ENCODE measurements at regions not wholly inside any gene's neighbourhood (a gene's known extent, or its start where the extent isn't known, plus 50 kb on each side); places are given as distances from the start of the nearest gene placed in this dataset.

- Histone ChIP-seq H3K36me3 (ENCODE audit: insufficient read depth) (no peaks in the 10 kb centered on the region), H3K27ac (no peak overlapping the region), H3K4me1 (ENCODE audit: low read depth, poor library complexity, severe bottlenecking) (no peaks in the 10 kb centered on the region), H3K4me2 (no peak overlapping the region), H2AFZ (ENCODE audit: low read depth) (no peak overlapping the region), H4K20me1 (ENCODE audit: insufficient read depth) (no peaks in the 10 kb centered on the region), H3K79me2 (ENCODE audit: insufficient read depth, low read depth) (no peaks in the 10 kb centered on the region), H3K4me3 (IDR thresholded peaks at IDR 0.05; ENCODE audit: insufficient read depth, low read depth, low read length) (no peak overlapping the region), H3K9ac (no peak overlapping the region), H3K27me3 (ENCODE audit: insufficient read depth, low read depth) (no peaks in the 10 kb centered on the region)
- no peak for TF ChIP-seq CTCF (conservative IDR thresholded peaks at IDR 0.05; ENCODE audit: low read depth, low read length)
Observed at GRCh38 chr7:68610701-68611100, 987.6 kb upstream of the AUTS2 start.

- no peak overlapping the region for H3K9ac ChIP-seq
- no peaks in the 10 kb centered on the region for H3K79me2 ChIP-seq (ENCODE audit: insufficient read depth, low read depth)
- H4K20me1 ChIP-seq (ENCODE audit: insufficient read depth): no peaks in the 10 kb centered on the region
- no peak overlapping the region for H3K4me2 ChIP-seq
- no peaks in the 10 kb centered on the region for H3K4me1 ChIP-seq (ENCODE audit: low read depth, poor library complexity, severe bottlenecking)
- H3K27ac ChIP-seq: no peak overlapping the region
- no peaks in the 10 kb centered on the region for H3K27me3 ChIP-seq (ENCODE audit: insufficient read depth, low read depth)
- H3K4me3 ChIP-seq (IDR thresholded peaks at IDR 0.05; ENCODE audit: insufficient read depth, low read depth, low read length): no peak overlapping the region
- no peak overlapping the region for H2AFZ ChIP-seq (ENCODE audit: low read depth)
- no peaks in the 10 kb centered on the region for H3K36me3 ChIP-seq (ENCODE audit: insufficient read depth)
- TF ChIP-seq CTCF (conservative IDR thresholded peaks at IDR 0.05; ENCODE audit: low read depth, low read length): no peak
Observed at GRCh38 chr7:68613405-68613804, 984.9 kb upstream of the AUTS2 start.

DNA sequence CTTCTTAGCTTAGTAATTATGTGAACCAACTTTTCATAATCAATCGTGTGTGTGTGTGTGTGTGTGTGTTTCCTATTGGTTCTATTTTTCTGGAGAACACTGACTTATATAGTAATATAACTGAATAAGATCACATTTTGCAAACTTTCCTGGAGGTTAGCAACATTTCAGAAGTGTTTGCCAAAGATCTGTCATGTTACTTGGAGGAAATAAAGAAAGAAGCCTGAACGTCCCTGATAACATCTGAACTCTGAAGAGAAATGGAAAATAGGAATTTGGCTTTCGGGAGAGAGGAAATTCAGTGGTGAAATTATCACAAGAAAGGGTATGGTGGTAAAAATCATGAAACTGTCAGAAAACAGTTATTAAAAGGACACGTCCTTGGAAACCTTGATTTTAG lies 984.4 kb upstream of the AUTS2 start:
- no peaks in the 10 kb centered on the region for H3K79me2 ChIP-seq (ENCODE audit: insufficient read depth, low read depth)
- H2AFZ ChIP-seq (ENCODE audit: low read depth): no peak overlapping the region
- no peak overlapping the region for H3K4me2 ChIP-seq
- H3K4me3 ChIP-seq (IDR thresholded peaks at IDR 0.05; ENCODE audit: insufficient read depth, low read depth, low read length): no peak overlapping the region
- H3K4me1 ChIP-seq (ENCODE audit: low read depth, poor library complexity, severe bottlenecking): no peaks in the 10 kb centered on the region
- H3K36me3 ChIP-seq (ENCODE audit: insufficient read depth): no peaks in the 10 kb centered on the region
- H3K9ac ChIP-seq: no peak overlapping the region
- no peaks in the 10 kb centered on the region for H3K27me3 ChIP-seq (ENCODE audit: insufficient read depth, low read depth)
- no peak overlapping the region for H3K27ac ChIP-seq
- no peak for TF ChIP-seq CTCF (conservative IDR thresholded peaks at IDR 0.05; ENCODE audit: low read depth, low read length)
- H4K20me1 ChIP-seq (ENCODE audit: insufficient read depth): no peaks in the 10 kb centered on the region

- H3K36me3 ChIP-seq (ENCODE audit: insufficient read depth): no peaks in the 10 kb centered on the region
- H4K20me1 ChIP-seq (ENCODE audit: insufficient read depth): no peaks in the 10 kb centered on the region
- H3K79me2 ChIP-seq (ENCODE audit: insufficient read depth, low read depth): no peaks in the 10 kb centered on the region
- no peak overlapping the region for H3K4me3 ChIP-seq (IDR thresholded peaks at IDR 0.05; ENCODE audit: insufficient read depth, low read depth, low read length)
- no peak overlapping the region for H3K27ac ChIP-seq
- no peak overlapping the region for H3K9ac ChIP-seq
- no peak overlapping the region for H2AFZ ChIP-seq (ENCODE audit: low read depth)
- no peaks in the 10 kb centered on the region for H3K4me1 ChIP-seq (ENCODE audit: low read depth, poor library complexity, severe bottlenecking)
- no peak overlapping the region for H3K4me2 ChIP-seq
- no peaks in the 10 kb centered on the region for H3K27me3 ChIP-seq (ENCODE audit: insufficient read depth, low read depth)
- no peak for TF ChIP-seq CTCF (conservative IDR thresholded peaks at IDR 0.05; ENCODE audit: low read depth, low read length)
Observed at GRCh38 chr7:68619526-68619925, 978.7 kb upstream of the AUTS2 start.

DNA sequence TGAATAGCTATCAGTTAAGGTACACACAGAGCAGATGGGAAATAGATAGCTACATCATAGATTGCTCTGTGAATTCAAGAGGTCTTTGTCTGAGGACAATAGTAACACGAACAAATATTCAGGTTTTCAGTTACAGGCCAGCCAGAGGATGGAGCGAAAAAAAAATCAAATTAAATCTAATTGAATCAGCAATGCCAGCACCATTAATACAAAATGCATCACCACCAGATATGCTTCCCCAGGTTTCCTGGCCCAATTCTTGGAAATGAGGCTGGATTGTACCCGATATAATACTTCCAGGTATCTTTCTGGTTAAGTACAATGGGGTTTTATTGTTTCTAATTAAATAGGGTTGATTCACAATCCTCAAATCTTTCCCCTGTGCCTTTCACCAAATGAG lies 975.8 kb upstream of the AUTS2 start:
- Histone ChIP-seq H3K4me1 (ENCODE audit: low read depth, poor library complexity, severe bottlenecking) (no peaks in the 10 kb centered on the region), H3K36me3 (ENCODE audit: insufficient read depth) (no peaks in the 10 kb centered on the region), H3K9ac (no peak overlapping the region), H2AFZ (ENCODE audit: low read depth) (no peak overlapping the region), H3K27ac (no peak overlapping the region), H3K27me3 (ENCODE audit: insufficient read depth, low read depth) (no peaks in the 10 kb centered on the region), H3K79me2 (ENCODE audit: insufficient read depth, low read depth) (no peaks in the 10 kb centered on the region), H3K4me3 (IDR thresholded peaks at IDR 0.05; ENCODE audit: insufficient read depth, low read depth, low read length) (no peak overlapping the region), H4K20me1 (ENCODE audit: insufficient read depth) (no peaks in the 10 kb centered on the region), H3K4me2 (no peak overlapping the region)
- no peak for TF ChIP-seq CTCF (conservative IDR thresholded peaks at IDR 0.05; ENCODE audit: low read depth, low read length)
